Activated B cell treated with CpG ODN at 0.5 μM for 24 hours (primary cell): ENCODE measurements at regions not wholly inside any gene's neighbourhood (a gene's known extent, or its start where the extent isn't known, plus 50 kb on each side); places are given as distances from the start of the nearest gene placed in this dataset.

ENCODE experiments used
- ATAC-seq: fragments of 200-7000 bp; cut with Tn5 transposase; one replicate; pipeline ENCODE4 v1.10.0; 2021; ENCODE audit warnings: low read depth, mild to moderate bottlenecking, moderate library complexity
- CTCF ChIA-PET: fragments of 350-600 bp; sonication (Branson Sonifier 250); formaldehyde crosslinking; loops from one replicate; lab custom pipeline; 2021; ENCODE audit warnings: antibody characterized with exemption; lab: Charles Lee
- POLR2A ChIA-PET: fragments of 350-600 bp; sonication (Branson Sonifier 250); formaldehyde crosslinking; loops from one replicate; lab custom pipeline; 2021; ENCODE audit warnings: antibody characterized with exemption; lab: Charles Lee
- DNase-seq: peaks from one replicate; pipeline ENCODE4 v3.0.0; 2022
- H3K27ac Mint-ChIP-seq: one replicate; pipeline ENCODE4 v1.8.0; 2020; ENCODE audit warnings: mixed read lengths
- H3K27me3 Mint-ChIP-seq: one replicate; pipeline ENCODE4 v1.8.0; 2021; ENCODE audit warnings: mixed read lengths
- H3K36me3 Mint-ChIP-seq: one replicate; pipeline ENCODE4 v1.8.0; 2021; ENCODE audit warnings: low read depth, mixed read lengths
- H3K4me1 Mint-ChIP-seq: one replicate; pipeline ENCODE4 v1.8.0; 2021; ENCODE audit warnings: mixed read lengths
- H3K4me3 Mint-ChIP-seq: one replicate; pipeline ENCODE4 v1.8.0; 2020; ENCODE audit warnings: mild to moderate bottlenecking, mixed read lengths
- H3K9me3 Mint-ChIP-seq: one replicate; pipeline ENCODE4 v1.8.0; 2020; ENCODE audit warnings: mixed read lengths
- CTCF ChIP-seq: fragments of 200-600 bp; IDR thresholded peaks from one replicate; pipeline ENCODE4 v1.8.0; 2022; ENCODE audit warnings: antibody characterized with exemption, mild to moderate bottlenecking
- intact Hi-C: fragments of 100-400 bp; cut with micrococcal nuclease; formaldehyde crosslinking; loops from one replicate; pipeline ENCODE4 v1.15.1; 2024

GRCh38 chr11:98940913-98941312 lies 79.8 kb upstream of the CNTN5 start:
- Mint-ChIP-seq H3K9me3 (no peaks in the 10 kb centered on the region), H3K27me3 (no peaks in the 10 kb centered on the region), H3K27ac (no peak overlapping the region), H3K4me1 (no peaks in the 10 kb centered on the region), H3K36me3 (no peaks in the 10 kb centered on the region), H3K4me3 (no peak overlapping the region)
- ATAC-seq (no peak), DNase-seq (no peak)
- intact Hi-C loops: no loop called here
- ChIA-PET POLR2A (no interaction called here), CTCF (no interaction called here)
- TF ChIP-seq CTCF: no peak

GRCh38 chr11:98944461-98944860 lies 76.3 kb upstream of the CNTN5 start:
- ATAC-seq: no peak
- Mint-ChIP-seq H3K27me3 (no peaks in the 10 kb centered on the region), H3K9me3 (no peaks in the 10 kb centered on the region), H3K4me3 (no peak overlapping the region), H3K4me1 (no peaks in the 10 kb centered on the region), H3K27ac (no peak overlapping the region), H3K36me3 (no peaks in the 10 kb centered on the region)
- DNase-seq: no peak
- CTCF ChIA-PET: no interaction called here
- POLR2A ChIA-PET: no interaction called here
- TF ChIP-seq CTCF: no peak
- intact Hi-C loops: no loop called here

- Mint-ChIP-seq H3K4me3 (no peak overlapping the region), H3K9me3 (no peaks in the 10 kb centered on the region), H3K36me3 (no peaks in the 10 kb centered on the region), H3K27ac (no peak overlapping the region), H3K4me1 (no peaks in the 10 kb centered on the region), H3K27me3 (no peaks in the 10 kb centered on the region)
- CTCF ChIA-PET: no interaction called here
- no peak for TF ChIP-seq CTCF
- no peak for DNase-seq
- ATAC-seq: no peak
- intact Hi-C loops: no loop called here
- POLR2A ChIA-PET: no interaction called here
These were observed 68.6 kb upstream of the CNTN5 start for GRCh38 chr11:98952107-98952506.

GRCh38 chr11:98955551-98955950 lies 65.2 kb upstream of the CNTN5 start:
- H3K27ac Mint-ChIP-seq: no peak overlapping the region
- TF ChIP-seq CTCF: no peak
- CTCF ChIA-PET: no interaction called here
- no peaks in the 10 kb centered on the region for H3K36me3 Mint-ChIP-seq
- no peak overlapping the region for H3K4me3 Mint-ChIP-seq
- intact Hi-C loops: no loop called here
- DNase-seq (no peak), ATAC-seq (no peak)
- no peaks in the 10 kb centered on the region for H3K27me3 Mint-ChIP-seq
- POLR2A ChIA-PET: no interaction called here
- H3K9me3 Mint-ChIP-seq: no peaks in the 10 kb centered on the region
- H3K4me1 Mint-ChIP-seq: no peaks in the 10 kb centered on the region

- H3K4me1 Mint-ChIP-seq: no peaks in the 10 kb centered on the region
- no peak overlapping the region for H3K27ac Mint-ChIP-seq
- H3K36me3 Mint-ChIP-seq: no peaks in the 10 kb centered on the region
- ChIA-PET POLR2A (no interaction called here), CTCF (no interaction called here)
- no peaks in the 10 kb centered on the region for H3K27me3 Mint-ChIP-seq
- no peak for TF ChIP-seq CTCF
- DNase-seq (no peak), ATAC-seq (no peak)
- peaks cover 2% of the 10 kb centered on the region for H3K9me3 Mint-ChIP-seq
- intact Hi-C loops: no loop called here
- H3K4me3 Mint-ChIP-seq: no peak overlapping the region
These were observed 56.6 kb upstream of the CNTN5 start for GRCh38 chr11:98964146-98964545.
